ENCODE measurements at regions not wholly inside any gene's neighbourhood (a gene's known extent, or its start where the extent isn't known, plus 50 kb on each side); places are given as distances from the start of the nearest gene placed in this dataset.
A peak's percentile ranks its signal among the peaks of the same experiment; 100 is the strongest.

GRCh38 chr15:39075311-39075710 lies 505.6 kb upstream of the THBS1 start:
- DNase-seq = no peak
- H3K27me3 Mint-ChIP-seq = peaks cover 26% of the 10 kb centered on the region
- no peak overlapping the region for H3K4me3 Mint-ChIP-seq
- no peaks in the 10 kb centered on the region for H3K4me1 Mint-ChIP-seq
- H3K9me3 Mint-ChIP-seq = no peaks in the 10 kb centered on the region
- no peak overlapping the region for H3K27ac Mint-ChIP-seq
- no peaks in the 10 kb centered on the region for H3K36me3 Mint-ChIP-seq

- H3K4me3 Mint-ChIP-seq = no peak overlapping the region
- H3K27me3 Mint-ChIP-seq = peaks cover 26% of the 10 kb centered on the region
- H3K4me1 Mint-ChIP-seq = no peaks in the 10 kb centered on the region
- no peaks in the 10 kb centered on the region for H3K36me3 Mint-ChIP-seq
- DNase-seq = no peak
- no peaks in the 10 kb centered on the region for H3K9me3 Mint-ChIP-seq
- no peak overlapping the region for H3K27ac Mint-ChIP-seq
Observed at GRCh38 chr15:39075756-39076341, 505.0 kb upstream of the THBS1 start.

- Mint-ChIP-seq H3K36me3 (no peaks in the 10 kb centered on the region), H3K27me3 (peaks cover 25% of the 10 kb centered on the region), H3K9me3 (no peaks in the 10 kb centered on the region), H3K4me3 (no peak overlapping the region), H3K27ac (no peak overlapping the region), H3K4me1 (no peaks in the 10 kb centered on the region)
- no peak for DNase-seq
Observed at GRCh38 chr15:39078026-39078425, 502.9 kb upstream of the THBS1 start.

GRCh38 chr15:39079296-39079847 lies 501.5 kb upstream of the THBS1 start:
- Mint-ChIP-seq H3K36me3 (no peaks in the 10 kb centered on the region), H3K27me3 (peaks cover 21% of the 10 kb centered on the region), H3K4me1 (no peaks in the 10 kb centered on the region), H3K4me3 (no peak overlapping the region), H3K27ac (no peak overlapping the region), H3K9me3 (no peaks in the 10 kb centered on the region)
- no peak for DNase-seq

GRCh38 chr15:39083213-39083612 lies 497.7 kb upstream of the THBS1 start:
- Mint-ChIP-seq H3K4me1 (peaks cover 4% of the 10 kb centered on the region), H3K4me3 (no peak overlapping the region), H3K9me3 (no peaks in the 10 kb centered on the region), H3K36me3 (no peaks in the 10 kb centered on the region), H3K27me3 (peaks cover 8% of the 10 kb centered on the region), H3K27ac (no peak overlapping the region)
- no peak for DNase-seq

GRCh38 chr15:39084674-39085530 lies 496.0 kb upstream of the THBS1 start:
- Mint-ChIP-seq H3K36me3 (no peaks in the 10 kb centered on the region), H3K9me3 (no peaks in the 10 kb centered on the region), H3K4me1 (peaks cover 4% of the 10 kb centered on the region), H3K27me3 (peaks cover 17% of the 10 kb centered on the region), H3K4me3 (no peak overlapping the region), H3K27ac (no peak overlapping the region)
- DNase-seq = peak; percentile 2

- DNase-seq = no peak
- H3K4me1 Mint-ChIP-seq = peaks cover 4% of the 10 kb centered on the region
- H3K27me3 Mint-ChIP-seq = peaks cover 20% of the 10 kb centered on the region
- H3K27ac Mint-ChIP-seq = no peak overlapping the region
- no peaks in the 10 kb centered on the region for H3K9me3 Mint-ChIP-seq
- H3K36me3 Mint-ChIP-seq = no peaks in the 10 kb centered on the region
- H3K4me3 Mint-ChIP-seq = no peak overlapping the region
Observed at GRCh38 chr15:39086641-39087040, 494.2 kb upstream of the THBS1 start.

- H3K36me3 Mint-ChIP-seq = no peaks in the 10 kb centered on the region
- no peaks in the 10 kb centered on the region for H3K9me3 Mint-ChIP-seq
- H3K4me1 Mint-ChIP-seq = peaks cover 4% of the 10 kb centered on the region
- H3K27me3 Mint-ChIP-seq = peaks cover 20% of the 10 kb centered on the region
- H3K4me3 Mint-ChIP-seq = no peak overlapping the region
- H3K27ac Mint-ChIP-seq = no peak overlapping the region
- no peak for DNase-seq
Observed at GRCh38 chr15:39088156-39088555, 492.7 kb upstream of the THBS1 start.

- H3K9me3 Mint-ChIP-seq = no peaks in the 10 kb centered on the region
- H3K36me3 Mint-ChIP-seq = no peaks in the 10 kb centered on the region
- no peaks in the 10 kb centered on the region for H3K4me1 Mint-ChIP-seq
- no peak overlapping the region for H3K4me3 Mint-ChIP-seq
- no peak overlapping the region for H3K27ac Mint-ChIP-seq
- H3K27me3 Mint-ChIP-seq = peaks cover 19% of the 10 kb centered on the region
- DNase-seq = no peak
Observed at GRCh38 chr15:39092354-39092753, 488.5 kb upstream of the THBS1 start.

GRCh38 chr15:39092761-39093160 lies 488.1 kb upstream of the THBS1 start:
- no peaks in the 10 kb centered on the region for H3K9me3 Mint-ChIP-seq
- DNase-seq = no peak
- H3K4me1 Mint-ChIP-seq = no peaks in the 10 kb centered on the region
- no peak overlapping the region for H3K4me3 Mint-ChIP-seq
- H3K27me3 Mint-ChIP-seq = peaks cover 19% of the 10 kb centered on the region
- H3K36me3 Mint-ChIP-seq = no peaks in the 10 kb centered on the region
- H3K27ac Mint-ChIP-seq = no peak overlapping the region

- Mint-ChIP-seq H3K4me1 (no peaks in the 10 kb centered on the region), H3K9me3 (no peaks in the 10 kb centered on the region), H3K27me3 (peaks cover 21% of the 10 kb centered on the region), H3K4me3 (no peak overlapping the region), H3K36me3 (no peaks in the 10 kb centered on the region), H3K27ac (no peak overlapping the region)
- DNase-seq = no peak
Observed at GRCh38 chr15:39094116-39094515, 486.8 kb upstream of the THBS1 start.

GRCh38 chr15:39095218-39095879 lies 485.5 kb upstream of the THBS1 start:
- H3K27ac Mint-ChIP-seq = no peak overlapping the region
- no peak for DNase-seq
- H3K27me3 Mint-ChIP-seq = peaks cover 16% of the 10 kb centered on the region
- H3K36me3 Mint-ChIP-seq = no peaks in the 10 kb centered on the region
- no peaks in the 10 kb centered on the region for H3K9me3 Mint-ChIP-seq
- no peaks in the 10 kb centered on the region for H3K4me1 Mint-ChIP-seq
- H3K4me3 Mint-ChIP-seq = no peak overlapping the region

GRCh38 chr15:39096608-39097205 lies 484.2 kb upstream of the THBS1 start:
- no peaks in the 10 kb centered on the region for H3K36me3 Mint-ChIP-seq
- H3K4me1 Mint-ChIP-seq = no peaks in the 10 kb centered on the region
- no peak overlapping the region for H3K4me3 Mint-ChIP-seq
- H3K9me3 Mint-ChIP-seq = no peaks in the 10 kb centered on the region
- H3K27ac Mint-ChIP-seq = no peak overlapping the region
- H3K27me3 Mint-ChIP-seq = peaks cover 11% of the 10 kb centered on the region
- no peak for DNase-seq

- Mint-ChIP-seq H3K4me3 (no peak overlapping the region), H3K27me3 (peaks cover 15% of the 10 kb centered on the region), H3K36me3 (no peaks in the 10 kb centered on the region), H3K27ac (no peak overlapping the region), H3K4me1 (no peaks in the 10 kb centered on the region), H3K9me3 (peaks cover 2% of the 10 kb centered on the region)
- no peak for DNase-seq
Observed at GRCh38 chr15:39099524-39099923, 481.4 kb upstream of the THBS1 start.

- peaks cover 15% of the 10 kb centered on the region for H3K27me3 Mint-ChIP-seq
- peaks cover 2% of the 10 kb centered on the region for H3K9me3 Mint-ChIP-seq
- no peak overlapping the region for H3K27ac Mint-ChIP-seq
Observed at GRCh38 chr15:39100106-39100660, 480.7 kb upstream of the THBS1 start.

More at GRCh38 chr15:39100106-39100660, 480.7 kb upstream of the THBS1 start:
- Mint-ChIP-seq H3K36me3 (no peaks in the 10 kb centered on the region), H3K4me3 (no peak overlapping the region), H3K4me1 (no peaks in the 10 kb centered on the region)
- DNase-seq = no peak
